ENCODE measurements at regions not wholly inside any gene's neighbourhood (a gene's known extent, or its start where the extent isn't known, plus 50 kb on each side); places are given as distances from the start of the nearest gene placed in this dataset.
"Not testable (repeated sequence)": the region's sequence is repeated elsewhere in the genome, so short reads cannot be mapped to it uniquely, and the experiment has no call there.

- in situ Hi-C loops (cut with HindIII; ENCODE audit: low pct_unique_long_range_greater_than_20kb, low sequenced_read_pairs) = no loop called here
- DNase-seq (ENCODE audit: low read depth, low spot score) = no peak
Measured at GRCh38 chr2:58473165-58473564, 232.0 kb upstream of the FANCL start.

GRCh38 chr2:58466804-58467203, 225.7 kb upstream of the FANCL start:
- in situ Hi-C loops (cut with HindIII; ENCODE audit: low pct_unique_long_range_greater_than_20kb, low sequenced_read_pairs) = no loop called here
- no peak for DNase-seq (ENCODE audit: low read depth, low spot score)

GRCh38 chr2:58466021-58466420, 224.9 kb upstream of the FANCL start:
- in situ Hi-C loops (cut with HindIII; ENCODE audit: low pct_unique_long_range_greater_than_20kb, low sequenced_read_pairs); DNase-seq (ENCODE audit: low read depth, low spot score): not testable (repeated sequence)

GRCh38 chr2:58460670-58461069, 219.5 kb upstream of the FANCL start:
- no peak for DNase-seq (ENCODE audit: low read depth, low spot score)
- in situ Hi-C loops (cut with HindIII; ENCODE audit: low pct_unique_long_range_greater_than_20kb, low sequenced_read_pairs) = no loop called here

- DNase-seq (ENCODE audit: low read depth, low spot score) = peak; percentile 45
- in situ Hi-C loops (cut with HindIII; ENCODE audit: low pct_unique_long_range_greater_than_20kb, low sequenced_read_pairs) = no loop called here
Measured at GRCh38 chr2:58449286-58450010, 208.3 kb upstream of the FANCL start.

GRCh38 chr2:58448845-58449244, 207.7 kb upstream of the FANCL start:
- no peak for DNase-seq (ENCODE audit: low read depth, low spot score)
- in situ Hi-C loops (cut with HindIII; ENCODE audit: low pct_unique_long_range_greater_than_20kb, low sequenced_read_pairs) = no loop called here

GRCh38 chr2:58448065-58448507, 207.0 kb upstream of the FANCL start:
- in situ Hi-C loops (cut with HindIII; ENCODE audit: low pct_unique_long_range_greater_than_20kb, low sequenced_read_pairs) = no loop called here
- DNase-seq (ENCODE audit: low read depth, low spot score) = peak; percentile 98

- in situ Hi-C loops (cut with HindIII; ENCODE audit: low pct_unique_long_range_greater_than_20kb, low sequenced_read_pairs) = no loop called here
- no peak for DNase-seq (ENCODE audit: low read depth, low spot score)
Measured at GRCh38 chr2:58447586-58447985, 206.5 kb upstream of the FANCL start.

GRCh38 chr2:58441643-58442042, 200.5 kb upstream of the FANCL start:
- DNase-seq (ENCODE audit: low read depth, low spot score) = no peak
- in situ Hi-C loops (cut with HindIII; ENCODE audit: low pct_unique_long_range_greater_than_20kb, low sequenced_read_pairs) = no loop called here

- DNase-seq (ENCODE audit: low read depth, low spot score) = no peak
- in situ Hi-C loops (cut with HindIII; ENCODE audit: low pct_unique_long_range_greater_than_20kb, low sequenced_read_pairs) = no loop called here
Measured at GRCh38 chr2:58436872-58437271, 195.7 kb upstream of the FANCL start.

GRCh38 chr2:58435246-58435645, 194.1 kb upstream of the FANCL start:
- no peak for DNase-seq (ENCODE audit: low read depth, low spot score)
- in situ Hi-C loops (cut with HindIII; ENCODE audit: low pct_unique_long_range_greater_than_20kb, low sequenced_read_pairs) = no loop called here

- in situ Hi-C loops (cut with HindIII; ENCODE audit: low pct_unique_long_range_greater_than_20kb, low sequenced_read_pairs) = no loop called here
- DNase-seq (ENCODE audit: low read depth, low spot score) = no peak
Measured at GRCh38 chr2:58434692-58435091, 193.6 kb upstream of the FANCL start.

GRCh38 chr2:58432491-58433170, 191.5 kb upstream of the FANCL start:
- DNase-seq (ENCODE audit: low read depth, low spot score) = no peak
- in situ Hi-C loops (cut with HindIII; ENCODE audit: low pct_unique_long_range_greater_than_20kb, low sequenced_read_pairs) = no loop called here

GRCh38 chr2:58429014-58429875, 188.1 kb upstream of the FANCL start:
- in situ Hi-C loops (cut with HindIII; ENCODE audit: low pct_unique_long_range_greater_than_20kb, low sequenced_read_pairs) = no loop called here
- no peak for DNase-seq (ENCODE audit: low read depth, low spot score)

GRCh38 chr2:58428096-58429013, 187.2 kb upstream of the FANCL start:
- DNase-seq (ENCODE audit: low read depth, low spot score) = no peak
- in situ Hi-C loops (cut with HindIII; ENCODE audit: low pct_unique_long_range_greater_than_20kb, low sequenced_read_pairs) = no loop called here

GRCh38 chr2:58427572-58428095, 186.5 kb upstream of the FANCL start:
- DNase-seq (ENCODE audit: low read depth, low spot score) = peak; percentile 32
- in situ Hi-C loops (cut with HindIII; ENCODE audit: low pct_unique_long_range_greater_than_20kb, low sequenced_read_pairs) = no loop called here

- no peak for DNase-seq (ENCODE audit: low read depth, low spot score)
- in situ Hi-C loops (cut with HindIII; ENCODE audit: low pct_unique_long_range_greater_than_20kb, low sequenced_read_pairs) = no loop called here
Measured at GRCh38 chr2:58425368-58425767, 184.2 kb upstream of the FANCL start.
